Neural progenitor cell (in vitro differentiated cells): ENCODE measurements at regions not wholly inside any gene's neighbourhood (a gene's known extent, or its start where the extent isn't known, plus 50 kb on each side); places are given as distances from the start of the nearest gene placed in this dataset.

ENCODE experiments used
- DNase-seq: peaks from one replicate; pipeline ENCODE4 v3.0.0-alpha.2; 2016; ENCODE audit warnings: low spot score
- H2AFZ ChIP-seq: fragments of 200-600 bp; sonication (generic); replicated peaks from 2 replicates; pipeline ENCODE4 v1.6.1; 2016; ENCODE audit warnings: antibody characterized with exemption
- H3F3A ChIP-seq: fragments of 200-600 bp; sonication (generic); 2 replicates; pipeline ENCODE4 v1.6.1; 2016; ENCODE audit warnings: antibody characterized with exemption, low read depth
- H3K27ac ChIP-seq: fragments of 200-600 bp; sonication (generic); 2 replicates; pipeline ENCODE4 v1.5.1; 2016; ENCODE audit warnings: mild to moderate bottlenecking
- H3K27me3 ChIP-seq: fragments of 200-600 bp; sonication (generic); 2 replicates; pipeline ENCODE4 v1.6.1; 2016; ENCODE audit warnings: mild to moderate bottlenecking, moderate library complexity
- H3K36me3 ChIP-seq: fragments of 200-600 bp; sonication (generic); 2 replicates; pipeline ENCODE4 v1.5.1; 2016
- H3K4me1 ChIP-seq: fragments of 200-600 bp; sonication (generic); 2 replicates; pipeline ENCODE4 v1.6.1; 2016; ENCODE audit warnings: mixed run types
- H3K4me2 ChIP-seq: fragments of 200-600 bp; sonication (generic); 2 replicates; pipeline ENCODE4 v1.6.1; 2016
- H3K4me3 ChIP-seq: fragments of 200-600 bp; sonication (generic); 2 replicates; pipeline ENCODE4 v1.5.1; 2016
- H3K79me2 ChIP-seq: fragments of 200-600 bp; sonication (generic); 2 replicates; pipeline ENCODE4 v1.6.1; 2016; ENCODE audit warnings: low read depth
- H3K9ac ChIP-seq: fragments of 200-600 bp; sonication (generic); 2 replicates; pipeline ENCODE4 v1.6.1; 2016
- H3K9me3 ChIP-seq: fragments of 200-600 bp; sonication (generic); 2 replicates; pipeline ENCODE4 v1.5.1; 2016; ENCODE audit warnings: low read depth
- H4K20me1 ChIP-seq: fragments of 200-600 bp; sonication (generic); 2 replicates; pipeline ENCODE4 v1.6.1; 2016; ENCODE audit warnings: low read depth
- H3K27ac Mint-ChIP-seq: 3 replicates; pipeline ENCODE4 v1.8.0; 2021; ENCODE audit warnings: mixed read lengths
- H3K27me3 Mint-ChIP-seq: 2 replicates; pipeline ENCODE4 v1.8.0; 2022; ENCODE audit warnings: low read depth, mild to moderate bottlenecking, inconsistent platforms, moderate library complexity, mixed read lengths; ENCODE audit not compliant: insufficient read depth
- H3K36me3 Mint-ChIP-seq: 3 replicates; pipeline ENCODE4 v1.8.0; 2021; ENCODE audit warnings: mixed read lengths
- H3K4me1 Mint-ChIP-seq: 3 replicates; pipeline ENCODE4 v1.8.0; 2021; ENCODE audit warnings: mixed read lengths
- H3K4me3 Mint-ChIP-seq: 3 replicates; pipeline ENCODE4 v1.8.0; 2021; ENCODE audit warnings: mild to moderate bottlenecking, moderate library complexity, mixed read lengths
- H3K9me3 Mint-ChIP-seq: 3 replicates; pipeline ENCODE4 v1.8.0; 2020; ENCODE audit warnings: mixed read lengths
- EZH2 ChIP-seq: fragments of 200-600 bp; sonication (generic); IDR thresholded peaks from 2 replicates; pipeline ENCODE4 v1.6.1; 2017; ENCODE audit warnings: antibody characterized with exemption, mild to moderate bottlenecking, moderate library complexity
- EZH2phosphoT487 ChIP-seq: fragments of 200-600 bp; sonication (generic); IDR thresholded peaks from 2 replicates; pipeline ENCODE4 v1.6.1; 2017; ENCODE audit warnings: antibody characterized with exemption
- TF ChIP-seq, protein P1 (sequence below): fragments of 200-600 bp; sonication (generic); IDR thresholded peaks from 2 replicates; pipeline ENCODE4 v1.5.1; 2017; ENCODE audit warnings: antibody characterized with exemption, mild to moderate bottlenecking

DNA sequence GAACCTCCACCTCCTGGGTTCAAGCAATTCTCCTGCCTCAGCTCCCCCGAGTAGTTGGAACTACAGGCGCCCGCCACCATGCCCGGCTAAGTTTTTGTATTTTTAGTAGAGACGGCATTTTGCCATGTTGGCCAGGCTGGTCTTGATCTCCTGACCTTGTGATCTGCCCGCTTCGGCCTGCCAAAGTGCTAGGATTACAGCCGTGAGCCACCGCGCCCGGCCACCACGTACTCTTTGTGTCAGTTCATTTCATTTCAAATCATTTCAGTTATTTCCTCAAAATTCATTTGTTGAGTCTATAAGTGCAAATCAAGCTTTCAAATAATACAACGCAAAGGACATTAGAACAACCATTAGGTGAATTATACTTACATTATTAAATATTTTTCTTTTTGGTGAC is 943.8 kb downstream of the TYW1 start:
- TF ChIP-seq, protein P1, sequence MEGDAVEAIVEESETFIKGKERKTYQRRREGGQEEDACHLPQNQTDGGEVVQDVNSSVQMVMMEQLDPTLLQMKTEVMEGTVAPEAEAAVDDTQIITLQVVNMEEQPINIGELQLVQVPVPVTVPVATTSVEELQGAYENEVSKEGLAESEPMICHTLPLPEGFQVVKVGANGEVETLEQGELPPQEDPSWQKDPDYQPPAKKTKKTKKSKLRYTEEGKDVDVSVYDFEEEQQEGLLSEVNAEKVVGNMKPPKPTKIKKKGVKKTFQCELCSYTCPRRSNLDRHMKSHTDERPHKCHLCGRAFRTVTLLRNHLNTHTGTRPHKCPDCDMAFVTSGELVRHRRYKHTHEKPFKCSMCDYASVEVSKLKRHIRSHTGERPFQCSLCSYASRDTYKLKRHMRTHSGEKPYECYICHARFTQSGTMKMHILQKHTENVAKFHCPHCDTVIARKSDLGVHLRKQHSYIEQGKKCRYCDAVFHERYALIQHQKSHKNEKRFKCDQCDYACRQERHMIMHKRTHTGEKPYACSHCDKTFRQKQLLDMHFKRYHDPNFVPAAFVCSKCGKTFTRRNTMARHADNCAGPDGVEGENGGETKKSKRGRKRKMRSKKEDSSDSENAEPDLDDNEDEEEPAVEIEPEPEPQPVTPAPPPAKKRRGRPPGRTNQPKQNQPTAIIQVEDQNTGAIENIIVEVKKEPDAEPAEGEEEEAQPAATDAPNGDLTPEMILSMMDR, result no peak
- TF ChIP-seq EZH2phosphoT487 (no peak), EZH2 (no peak)
- Histone ChIP-seq H3F3A (no peaks in the 10 kb centered on the region), H3K79me2 (no peaks in the 10 kb centered on the region), H3K27ac (no peak overlapping the region), H3K4me2 (no peak overlapping the region), H2AFZ (no peak overlapping the region), H3K4me1 (no peaks in the 10 kb centered on the region), H3K9me3 (no peaks in the 10 kb centered on the region), H3K9ac (no peak overlapping the region), H3K4me3 (no peak overlapping the region), H3K36me3 (no peaks in the 10 kb centered on the region), H3K27me3 (no peaks in the 10 kb centered on the region), H4K20me1 (no peaks in the 10 kb centered on the region)
- peaks cover 13% of the 10 kb centered on the region for H3K4me1 Mint-ChIP-seq
- DNase-seq, result no peak
- peaks cover 8% of the 10 kb centered on the region for H3K9me3 Mint-ChIP-seq
- peaks cover 6% of the 10 kb centered on the region for H3K27me3 Mint-ChIP-seq
- no peak overlapping the region for H3K4me3 Mint-ChIP-seq
- no peak overlapping the region for H3K27ac Mint-ChIP-seq
- no peaks in the 10 kb centered on the region for H3K36me3 Mint-ChIP-seq

DNA sequence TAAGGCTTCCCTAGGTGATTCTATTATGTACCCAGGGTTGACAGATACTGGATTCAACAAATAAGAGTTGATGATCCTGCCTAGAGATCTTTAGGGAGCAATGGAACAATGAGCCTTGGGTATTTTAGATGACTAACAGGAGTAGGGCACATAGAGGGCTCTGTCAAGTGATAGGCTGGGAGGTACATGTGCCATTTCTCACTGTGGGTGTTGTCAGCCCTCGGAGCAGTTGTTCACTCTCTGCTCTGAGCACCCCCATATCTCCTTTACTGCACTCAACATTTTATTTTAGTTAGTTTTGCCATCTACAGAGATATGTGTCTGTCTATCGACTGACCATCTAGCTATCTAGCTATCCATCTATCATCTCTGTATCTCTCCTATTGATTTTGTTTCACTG is 950.6 kb downstream of the TYW1 start:
- DNase-seq, result no peak
- no peaks in the 10 kb centered on the region for H3K36me3 ChIP-seq
- H3K27me3 ChIP-seq, result no peaks in the 10 kb centered on the region
- Mint-ChIP-seq H3K27me3 (peaks cover 5% of the 10 kb centered on the region), H3K4me3 (no peak overlapping the region), H3K9me3 (peaks cover 8% of the 10 kb centered on the region), H3K4me1 (peaks cover 3% of the 10 kb centered on the region), H3K36me3 (no peaks in the 10 kb centered on the region), H3K27ac (no peak overlapping the region)
- H3K9me3 ChIP-seq, result no peaks in the 10 kb centered on the region
- H4K20me1 ChIP-seq, result no peaks in the 10 kb centered on the region
- H3K4me1 ChIP-seq, result no peaks in the 10 kb centered on the region
- no peaks in the 10 kb centered on the region for H3K79me2 ChIP-seq
- H3K4me3 ChIP-seq, result no peak overlapping the region
- no peak overlapping the region for H3K4me2 ChIP-seq
- H3K9ac ChIP-seq, result no peak overlapping the region
- no peaks in the 10 kb centered on the region for H3F3A ChIP-seq
- TF ChIP-seq EZH2 (no peak), EZH2phosphoT487 (no peak)
- TF ChIP-seq, protein P1, result no peak
- no peak overlapping the region for H3K27ac ChIP-seq
- H2AFZ ChIP-seq, result no peak overlapping the region

DNA sequence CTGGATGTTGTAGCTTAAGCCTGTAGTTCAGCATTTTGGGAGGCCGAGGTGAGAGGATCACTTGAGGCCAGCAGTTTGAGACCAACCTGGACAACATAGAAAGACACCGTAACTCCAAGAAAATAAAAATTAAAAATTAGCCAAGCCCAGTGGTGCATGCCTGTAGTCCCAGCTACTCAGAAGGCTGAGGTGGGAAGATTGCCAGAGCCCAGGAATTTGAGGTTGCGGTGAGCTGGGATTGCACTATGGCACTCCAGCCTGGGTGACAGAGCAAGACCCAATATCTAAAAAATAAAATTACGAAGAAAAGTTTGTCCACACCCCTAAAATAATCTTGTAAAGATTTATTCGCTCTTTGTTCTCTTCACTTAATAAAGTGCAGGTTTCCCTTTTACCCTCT is 951.0 kb downstream of the TYW1 start:
- no peaks in the 10 kb centered on the region for H3K79me2 ChIP-seq
- H3K27me3 ChIP-seq, result no peaks in the 10 kb centered on the region
- no peak overlapping the region for H3K27ac ChIP-seq
- H3K4me3 ChIP-seq, result no peak overlapping the region
- H3K27me3 Mint-ChIP-seq, result peaks cover 5% of the 10 kb centered on the region
- H3K4me1 Mint-ChIP-seq, result peaks cover 3% of the 10 kb centered on the region
- H3K9me3 Mint-ChIP-seq, result peaks cover 8% of the 10 kb centered on the region
- H2AFZ ChIP-seq, result no peak overlapping the region
- no peaks in the 10 kb centered on the region for H3F3A ChIP-seq
- TF ChIP-seq EZH2 (no peak), EZH2phosphoT487 (no peak)
- TF ChIP-seq, protein P1, result no peak
- H3K36me3 ChIP-seq, result no peaks in the 10 kb centered on the region
- H4K20me1 ChIP-seq, result no peaks in the 10 kb centered on the region
- no peak overlapping the region for H3K4me3 Mint-ChIP-seq
- H3K27ac Mint-ChIP-seq, result no peak overlapping the region
- H3K4me2 ChIP-seq, result no peak overlapping the region
- H3K9ac ChIP-seq, result no peak overlapping the region
- no peaks in the 10 kb centered on the region for H3K4me1 ChIP-seq
- no peaks in the 10 kb centered on the region for H3K36me3 Mint-ChIP-seq
- H3K9me3 ChIP-seq, result no peaks in the 10 kb centered on the region
- no peak for DNase-seq
